ENCODE measurements at regions not wholly inside any gene's neighbourhood (a gene's known extent, or its start where the extent isn't known, plus 50 kb on each side); places are given as distances from the start of the nearest gene placed in this dataset.

GRCh38 chr18:51610481-51610880 lies 413.0 kb upstream of the MEX3C start:
- H3K79me2 ChIP-seq (ENCODE audit: insufficient read depth, low read length), result no peaks in the 10 kb centered on the region
- no peaks in the 10 kb centered on the region for H3K4me1 ChIP-seq (ENCODE audit: insufficient read depth, low read length)
- no peaks in the 10 kb centered on the region for H3K27me3 ChIP-seq (ENCODE audit: insufficient read depth, low read length, poor library complexity)
- no peaks in the 10 kb centered on the region for H3K9me3 ChIP-seq (ENCODE audit: insufficient read depth, low read length, severe bottlenecking)
- no peak overlapping the region for H3K9ac ChIP-seq (ENCODE audit: low read depth, low read length)
- H3K4me2 ChIP-seq (ENCODE audit: insufficient read depth, low read length), result no peak overlapping the region
- no peak overlapping the region for H3K4me3 ChIP-seq (ENCODE audit: low read depth in 1 of 2, low read length in 2 of 2)
- TF ChIP-seq CTCF (IDR thresholded peaks at IDR 0.05; ENCODE audit: borderline replicate concordance, extremely low read depth, low read length, poor library complexity, severe bottlenecking), result no peak
- TF ChIP-seq EZH2 (IDR thresholded peaks at IDR 0.05; ENCODE audit: borderline replicate concordance, low read depth, low read length, severe bottlenecking), result no peak
- no peak overlapping the region for H2AFZ ChIP-seq (ENCODE audit: low read depth, low read length)
- DNase-seq (no peak), ATAC-seq (ENCODE audit: insufficient read depth, low read depth) (no peak)
- H3K36me3 ChIP-seq (ENCODE audit: insufficient read depth, low read length), result no peaks in the 10 kb centered on the region
- H3K27ac ChIP-seq (ENCODE audit: low read length), result no peak overlapping the region
- no peaks in the 10 kb centered on the region for H4K20me1 ChIP-seq (ENCODE audit: insufficient read depth, low read length)

GRCh38 chr18:51611326-51611725 lies 413.8 kb upstream of the MEX3C start:
- Histone ChIP-seq H3K4me1 (ENCODE audit: insufficient read depth, low read length) (no peaks in the 10 kb centered on the region), H4K20me1 (ENCODE audit: insufficient read depth, low read length) (no peaks in the 10 kb centered on the region), H3K4me3 (ENCODE audit: low read depth in 1 of 2, low read length in 2 of 2) (no peak overlapping the region), H3K79me2 (ENCODE audit: insufficient read depth, low read length) (no peaks in the 10 kb centered on the region), H3K4me2 (ENCODE audit: insufficient read depth, low read length) (no peak overlapping the region), H3K9ac (ENCODE audit: low read depth, low read length) (no peak overlapping the region), H3K9me3 (ENCODE audit: insufficient read depth, low read length, severe bottlenecking) (no peaks in the 10 kb centered on the region), H3K27me3 (ENCODE audit: insufficient read depth, low read length, poor library complexity) (no peaks in the 10 kb centered on the region), H3K27ac (ENCODE audit: low read length) (no peak overlapping the region), H3K36me3 (ENCODE audit: insufficient read depth, low read length) (no peaks in the 10 kb centered on the region), H2AFZ (ENCODE audit: low read depth, low read length) (no peak overlapping the region)
- TF ChIP-seq CTCF (IDR thresholded peaks at IDR 0.05; ENCODE audit: borderline replicate concordance, extremely low read depth, low read length, poor library complexity, severe bottlenecking), result no peak
- TF ChIP-seq EZH2 (IDR thresholded peaks at IDR 0.05; ENCODE audit: borderline replicate concordance, low read depth, low read length, severe bottlenecking), result no peak
- ATAC-seq (ENCODE audit: insufficient read depth, low read depth) (no peak), DNase-seq (no peak)

- Histone ChIP-seq H3K4me1 (ENCODE audit: insufficient read depth, low read length) (no peaks in the 10 kb centered on the region), H3K9ac (ENCODE audit: low read depth, low read length) (no peak overlapping the region), H2AFZ (ENCODE audit: low read depth, low read length) (no peak overlapping the region), H3K4me2 (ENCODE audit: insufficient read depth, low read length) (no peak overlapping the region), H3K36me3 (ENCODE audit: insufficient read depth, low read length) (no peaks in the 10 kb centered on the region), H3K4me3 (ENCODE audit: low read depth in 1 of 2, low read length in 2 of 2) (no peak overlapping the region), H3K9me3 (ENCODE audit: insufficient read depth, low read length, severe bottlenecking) (no peaks in the 10 kb centered on the region), H3K27me3 (ENCODE audit: insufficient read depth, low read length, poor library complexity) (no peaks in the 10 kb centered on the region), H3K79me2 (ENCODE audit: insufficient read depth, low read length) (no peaks in the 10 kb centered on the region), H3K27ac (ENCODE audit: low read length) (no peak overlapping the region), H4K20me1 (ENCODE audit: insufficient read depth, low read length) (no peaks in the 10 kb centered on the region)
- no peak for TF ChIP-seq EZH2 (IDR thresholded peaks at IDR 0.05; ENCODE audit: borderline replicate concordance, low read depth, low read length, severe bottlenecking)
- no peak for TF ChIP-seq CTCF (IDR thresholded peaks at IDR 0.05; ENCODE audit: borderline replicate concordance, extremely low read depth, low read length, poor library complexity, severe bottlenecking)
- no peak for DNase-seq
- no peak for ATAC-seq (ENCODE audit: insufficient read depth, low read depth)
Measured at GRCh38 chr18:51614033-51614432, 416.6 kb upstream of the MEX3C start.
